DND-41 (cell line): ENCODE measurements at regions not wholly inside any gene's neighbourhood (a gene's known extent, or its start where the extent isn't known, plus 50 kb on each side); places are given as distances from the start of the nearest gene placed in this dataset.

Experiments
- ATAC-seq: fragments of 200-7000 bp; cut with Tn5 transposase; 3 replicates; pipeline ENCODE4 v1.9.1; 2021; ENCODE audit warnings: low read depth; ENCODE audit not compliant: insufficient read depth
- DNase-seq: peaks from one replicate; pipeline ENCODE4 v3.0.0-alpha.2; 2020
- H2AFZ ChIP-seq: 2 replicates; pipeline ENCODE4 v1.6.0; 2012; ENCODE audit warnings: low read depth, low read length
- H3K27ac ChIP-seq: 2 replicates; pipeline ENCODE4 v1.5.1; 2012; ENCODE audit warnings: low read length, inconsistent platforms
- H3K27me3 ChIP-seq: fragments of 200-600 bp; sonication (generic); 2 replicates; pipeline ENCODE4 v1.6.0; 2012; ENCODE audit warnings: low read length, mild to moderate bottlenecking, inconsistent platforms; ENCODE audit not compliant: insufficient read depth, poor library complexity
- H3K36me3 ChIP-seq: 2 replicates; pipeline ENCODE4 v1.5.1; 2012; ENCODE audit warnings: low read length, inconsistent platforms; ENCODE audit not compliant: insufficient read depth
- H3K4me1 ChIP-seq: 2 replicates; pipeline ENCODE4 v1.5.1; 2012; ENCODE audit warnings: mild to moderate bottlenecking, low read length; ENCODE audit not compliant: insufficient read depth
- H3K4me2 ChIP-seq: 2 replicates; pipeline ENCODE4 v1.6.0; 2012; ENCODE audit warnings: mild to moderate bottlenecking, moderate library complexity, low read length, inconsistent platforms; ENCODE audit not compliant: insufficient read depth
- H3K4me3 ChIP-seq, 2 experiments: fragments of 200-600 bp in 1 of 2; shearing (Covaris generic) in 1 of 2; 2 replicates each; pipeline ENCODE4 v1.5.1; 2012 to 2016; ENCODE audit warnings: inconsistent platforms in 2 of 2, low read length in 2 of 2, mild to moderate bottlenecking in 2 of 2, low read depth in 1 of 2, moderate library complexity in 1 of 2
- H3K79me2 ChIP-seq: 2 replicates; pipeline ENCODE4 v1.6.0; 2012; ENCODE audit warnings: low read length, inconsistent platforms; ENCODE audit not compliant: insufficient read depth
- H3K9ac ChIP-seq: 2 replicates; pipeline ENCODE4 v1.6.0; 2012; ENCODE audit warnings: low read depth, mild to moderate bottlenecking, inconsistent platforms, low read length, moderate library complexity
- H3K9me3 ChIP-seq: 2 replicates; pipeline ENCODE4 v1.5.1; 2012; ENCODE audit warnings: low read length, moderate library complexity, mild to moderate bottlenecking, inconsistent platforms; ENCODE audit not compliant: insufficient read depth, severe bottlenecking
- H4K20me1 ChIP-seq: 2 replicates; pipeline ENCODE4 v1.6.0; 2012; ENCODE audit warnings: low read length; ENCODE audit not compliant: insufficient read depth
- EZH2 ChIP-seq: IDR thresholded peaks from 3 replicates; pipeline ENCODE4 v1.6.1; 2012; ENCODE audit warnings: borderline replicate concordance, low read depth, mild to moderate bottlenecking, moderate library complexity, low read length, inconsistent platforms; ENCODE audit not compliant: severe bottlenecking
- TF ChIP-seq, protein P1 (sequence below): IDR thresholded peaks from 2 replicates; pipeline ENCODE4 v1.5.1; 2012; ENCODE audit warnings: borderline replicate concordance, low read length, moderate library complexity, mild to moderate bottlenecking; ENCODE audit not compliant: poor library complexity, severe bottlenecking; ENCODE audit errors: extremely low read depth

DNA sequence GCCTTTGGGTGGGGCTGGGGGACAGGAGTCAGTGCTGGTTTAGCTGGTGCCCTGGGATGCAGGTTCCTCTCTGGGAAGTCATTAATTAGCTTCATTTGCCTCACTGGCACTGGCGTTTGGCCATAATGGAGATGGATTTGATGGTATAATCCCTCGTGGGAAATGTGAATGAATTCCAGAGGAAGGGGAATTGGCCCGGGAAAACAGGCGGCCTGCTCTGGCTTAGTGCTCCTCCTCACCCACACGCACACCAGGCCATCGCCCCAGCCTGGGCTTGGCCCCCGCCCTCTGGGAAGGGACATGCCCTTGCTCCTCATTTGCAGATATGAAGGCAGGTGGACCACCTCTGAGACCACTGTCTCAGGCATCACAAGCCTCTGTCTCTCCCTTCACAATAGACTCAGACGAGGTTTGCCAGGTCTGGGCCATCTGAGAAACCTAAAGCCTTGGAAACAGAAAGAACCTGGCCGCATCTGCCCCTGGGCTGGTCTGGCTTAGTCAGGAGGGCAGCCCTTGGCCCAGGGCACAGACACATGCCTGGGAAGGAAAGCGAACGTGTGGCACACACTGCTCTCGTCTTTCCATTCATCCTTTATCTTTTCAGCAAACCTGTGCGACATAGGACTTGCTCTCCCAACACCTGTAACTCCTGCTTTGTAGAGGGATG is 199.2 kb upstream of the CDH4 start:
- no peak for DNase-seq
- Histone ChIP-seq H3K27ac (no peak overlapping the region), H3K36me3 (no peaks in the 10 kb centered on the region), H4K20me1 (no peaks in the 10 kb centered on the region), H3K27me3 (no peaks in the 10 kb centered on the region), H3K4me2 (no peak overlapping the region), H3K9me3 (no peaks in the 10 kb centered on the region), H3K9ac (no peak overlapping the region), H3K4me1 (no peaks in the 10 kb centered on the region), H2AFZ (no peak overlapping the region), H3K79me2 (no peaks in the 10 kb centered on the region), H3K4me3 (no peak overlapping the region)
- ATAC-seq = no peak
- no peak for TF ChIP-seq EZH2
- TF ChIP-seq, protein P1, sequence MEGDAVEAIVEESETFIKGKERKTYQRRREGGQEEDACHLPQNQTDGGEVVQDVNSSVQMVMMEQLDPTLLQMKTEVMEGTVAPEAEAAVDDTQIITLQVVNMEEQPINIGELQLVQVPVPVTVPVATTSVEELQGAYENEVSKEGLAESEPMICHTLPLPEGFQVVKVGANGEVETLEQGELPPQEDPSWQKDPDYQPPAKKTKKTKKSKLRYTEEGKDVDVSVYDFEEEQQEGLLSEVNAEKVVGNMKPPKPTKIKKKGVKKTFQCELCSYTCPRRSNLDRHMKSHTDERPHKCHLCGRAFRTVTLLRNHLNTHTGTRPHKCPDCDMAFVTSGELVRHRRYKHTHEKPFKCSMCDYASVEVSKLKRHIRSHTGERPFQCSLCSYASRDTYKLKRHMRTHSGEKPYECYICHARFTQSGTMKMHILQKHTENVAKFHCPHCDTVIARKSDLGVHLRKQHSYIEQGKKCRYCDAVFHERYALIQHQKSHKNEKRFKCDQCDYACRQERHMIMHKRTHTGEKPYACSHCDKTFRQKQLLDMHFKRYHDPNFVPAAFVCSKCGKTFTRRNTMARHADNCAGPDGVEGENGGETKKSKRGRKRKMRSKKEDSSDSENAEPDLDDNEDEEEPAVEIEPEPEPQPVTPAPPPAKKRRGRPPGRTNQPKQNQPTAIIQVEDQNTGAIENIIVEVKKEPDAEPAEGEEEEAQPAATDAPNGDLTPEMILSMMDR = no peak

DNA sequence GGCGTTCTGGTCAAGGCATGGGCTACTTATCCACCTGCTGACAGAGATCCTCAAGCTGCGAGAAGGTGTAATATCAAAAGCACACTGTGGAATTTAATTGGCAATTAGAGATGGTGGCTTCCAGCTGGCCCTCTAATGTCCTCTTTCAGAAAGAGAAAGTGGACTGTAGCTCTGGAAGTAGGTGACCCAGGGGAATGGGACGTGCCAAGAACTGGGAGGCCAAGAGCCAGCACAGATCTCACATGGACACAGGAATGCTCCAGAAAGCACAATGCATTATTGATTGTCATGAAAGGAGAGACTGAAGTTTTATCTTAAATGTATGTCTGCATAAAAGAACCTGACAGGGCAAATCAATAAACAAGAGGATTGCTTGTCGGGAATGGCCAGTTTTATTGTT is 198.6 kb upstream of the CDH4 start:
- no peaks in the 10 kb centered on the region for H4K20me1 ChIP-seq
- ATAC-seq (no peak), DNase-seq (no peak)
- H3K4me2 ChIP-seq = no peak overlapping the region
- H3K27ac ChIP-seq = no peak overlapping the region
- H3K9ac ChIP-seq = no peak overlapping the region
- no peak overlapping the region for H2AFZ ChIP-seq
- H3K9me3 ChIP-seq = no peaks in the 10 kb centered on the region
- no peaks in the 10 kb centered on the region for H3K36me3 ChIP-seq
- no peak overlapping the region for H3K4me3 ChIP-seq
- TF ChIP-seq, protein P1 = no peak
- no peak for TF ChIP-seq EZH2
- no peaks in the 10 kb centered on the region for H3K79me2 ChIP-seq
- H3K27me3 ChIP-seq = no peaks in the 10 kb centered on the region
- no peaks in the 10 kb centered on the region for H3K4me1 ChIP-seq

DNA sequence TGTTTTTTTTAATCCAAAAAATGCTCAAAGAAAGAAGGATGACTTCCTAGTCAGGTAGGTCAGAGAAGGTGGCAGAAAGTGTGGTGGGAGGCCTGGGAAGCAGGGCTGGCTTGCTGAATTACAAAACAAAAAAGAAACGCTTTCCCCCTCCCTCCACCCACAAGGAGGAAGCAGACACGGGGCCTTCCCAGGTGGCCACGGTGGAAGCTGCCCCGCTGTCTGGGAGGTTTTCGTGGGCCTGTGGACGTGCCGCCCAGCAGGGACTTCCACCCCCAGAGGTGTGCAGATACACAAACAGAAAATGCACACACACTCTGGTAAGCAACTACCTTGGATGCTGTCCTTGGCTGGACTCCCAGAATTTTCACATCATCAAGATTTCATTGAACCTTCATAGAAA is 198.2 kb upstream of the CDH4 start:
- H3K27me3 ChIP-seq = no peaks in the 10 kb centered on the region
- ATAC-seq = no peak

More for the DNA sequence above, 198.2 kb upstream of the CDH4 start:
- no peaks in the 10 kb centered on the region for H3K79me2 ChIP-seq
- no peaks in the 10 kb centered on the region for H3K4me1 ChIP-seq
- no peaks in the 10 kb centered on the region for H4K20me1 ChIP-seq
- no peak overlapping the region for H3K9ac ChIP-seq
- no peaks in the 10 kb centered on the region for H3K9me3 ChIP-seq
- no peak overlapping the region for H3K4me3 ChIP-seq
- no peak overlapping the region for H3K4me2 ChIP-seq
- no peak for DNase-seq
- H3K27ac ChIP-seq = no peak overlapping the region
- TF ChIP-seq, protein P1 = no peak
- no peak for TF ChIP-seq EZH2
- H2AFZ ChIP-seq = no peak overlapping the region
- no peaks in the 10 kb centered on the region for H3K36me3 ChIP-seq
